HepG2 (cell line): ENCODE measurements at regions not wholly inside any gene's neighbourhood (a gene's known extent, or its start where the extent isn't known, plus 50 kb on each side); places are given as distances from the start of the nearest gene placed in this dataset.

ENCODE experiments used
- ARNT2 ChIP-seq: sonication (generic); formaldehyde crosslinking; IDR thresholded peaks from 2 replicates; pipeline ENCODE4 v1.8.0; 2022; ENCODE audit warnings: mild to moderate bottlenecking, low read depth, missing genetic modification reagents, moderate library complexity
- CEBPG ChIP-seq: IDR thresholded peaks from 2 replicates; pipeline ENCODE4 v1.6.1; 2016
- MAFF ChIP-seq: IDR thresholded peaks from 2 replicates; pipeline ENCODE4 v1.6.1; 2011; ENCODE audit warnings: low read depth, low read length, improper control_type of control experiment
- MATR3 ChIP-seq: sonication (generic); formaldehyde crosslinking; IDR thresholded peaks from 2 replicates; pipeline ENCODE4 v1.4.0; 2020; ENCODE audit warnings: missing genetic modification reagents
- ZNF619 ChIP-seq: sonication (generic); formaldehyde crosslinking; IDR thresholded peaks from 2 replicates; pipeline ENCODE4 v1.4.0; 2020; ENCODE audit warnings: mild to moderate bottlenecking, missing genetic modification reagents
- ZNF660 ChIP-seq: sonication (generic); formaldehyde crosslinking; IDR thresholded peaks from 2 replicates; pipeline ENCODE4 v1.5.1; 2020; ENCODE audit warnings: mild to moderate bottlenecking, low read depth, missing genetic modification reagents, borderline replicate concordance
- ZNF713 ChIP-seq: sonication (generic); formaldehyde crosslinking; IDR thresholded peaks from 2 replicates; pipeline ENCODE4 v1.4.0; 2020; ENCODE audit warnings: mild to moderate bottlenecking, missing genetic modification reagents
- ZNF775 ChIP-seq: sonication (generic); formaldehyde crosslinking; IDR thresholded peaks from 2 replicates; pipeline ENCODE4 v1.4.0; 2020; ENCODE audit warnings: missing genetic modification reagents, mild to moderate bottlenecking, moderate library complexity, borderline replicate concordance
- TF ChIP-seq, protein P1 (sequence below): sonication (generic); formaldehyde crosslinking; IDR thresholded peaks from 2 replicates; pipeline ENCODE4 v1.5.0; 2020; ENCODE audit warnings: mild to moderate bottlenecking, missing genetic modification reagents, borderline replicate concordance
- TF ChIP-seq, protein P2 (sequence below): sonication (generic); formaldehyde crosslinking; IDR thresholded peaks from 2 replicates; pipeline ENCODE4 v1.8.1; 2023; ENCODE audit warnings: mild to moderate bottlenecking, moderate library complexity, missing genetic modification reagents
- TF ChIP-seq, protein P3 (sequence below): IDR thresholded peaks from 2 replicates; pipeline ENCODE4 v1.6.1; 2016; ENCODE audit warnings: low read depth, borderline replicate concordance

DNA sequence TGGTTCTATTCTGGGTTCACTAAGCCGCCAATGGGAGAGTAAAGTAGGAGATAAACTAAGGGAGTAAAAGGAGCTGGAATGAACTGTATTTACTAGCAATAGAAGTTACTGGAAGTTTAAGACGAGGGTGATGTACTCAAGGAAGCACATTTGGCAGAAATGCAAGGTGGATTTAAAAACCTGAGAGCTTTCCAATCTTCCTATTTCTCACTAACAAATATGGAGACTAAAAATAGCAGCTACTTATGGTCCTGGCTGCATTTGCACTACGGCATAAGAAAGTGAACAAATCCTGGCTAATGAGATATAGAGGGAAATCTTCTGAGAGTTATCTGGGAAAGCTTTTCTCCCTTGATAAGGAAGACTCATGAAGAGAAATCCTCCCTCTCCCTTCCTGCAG, 153.4 kb downstream of the TMEM161B start (continued):
- TF ChIP-seq, protein P1, sequence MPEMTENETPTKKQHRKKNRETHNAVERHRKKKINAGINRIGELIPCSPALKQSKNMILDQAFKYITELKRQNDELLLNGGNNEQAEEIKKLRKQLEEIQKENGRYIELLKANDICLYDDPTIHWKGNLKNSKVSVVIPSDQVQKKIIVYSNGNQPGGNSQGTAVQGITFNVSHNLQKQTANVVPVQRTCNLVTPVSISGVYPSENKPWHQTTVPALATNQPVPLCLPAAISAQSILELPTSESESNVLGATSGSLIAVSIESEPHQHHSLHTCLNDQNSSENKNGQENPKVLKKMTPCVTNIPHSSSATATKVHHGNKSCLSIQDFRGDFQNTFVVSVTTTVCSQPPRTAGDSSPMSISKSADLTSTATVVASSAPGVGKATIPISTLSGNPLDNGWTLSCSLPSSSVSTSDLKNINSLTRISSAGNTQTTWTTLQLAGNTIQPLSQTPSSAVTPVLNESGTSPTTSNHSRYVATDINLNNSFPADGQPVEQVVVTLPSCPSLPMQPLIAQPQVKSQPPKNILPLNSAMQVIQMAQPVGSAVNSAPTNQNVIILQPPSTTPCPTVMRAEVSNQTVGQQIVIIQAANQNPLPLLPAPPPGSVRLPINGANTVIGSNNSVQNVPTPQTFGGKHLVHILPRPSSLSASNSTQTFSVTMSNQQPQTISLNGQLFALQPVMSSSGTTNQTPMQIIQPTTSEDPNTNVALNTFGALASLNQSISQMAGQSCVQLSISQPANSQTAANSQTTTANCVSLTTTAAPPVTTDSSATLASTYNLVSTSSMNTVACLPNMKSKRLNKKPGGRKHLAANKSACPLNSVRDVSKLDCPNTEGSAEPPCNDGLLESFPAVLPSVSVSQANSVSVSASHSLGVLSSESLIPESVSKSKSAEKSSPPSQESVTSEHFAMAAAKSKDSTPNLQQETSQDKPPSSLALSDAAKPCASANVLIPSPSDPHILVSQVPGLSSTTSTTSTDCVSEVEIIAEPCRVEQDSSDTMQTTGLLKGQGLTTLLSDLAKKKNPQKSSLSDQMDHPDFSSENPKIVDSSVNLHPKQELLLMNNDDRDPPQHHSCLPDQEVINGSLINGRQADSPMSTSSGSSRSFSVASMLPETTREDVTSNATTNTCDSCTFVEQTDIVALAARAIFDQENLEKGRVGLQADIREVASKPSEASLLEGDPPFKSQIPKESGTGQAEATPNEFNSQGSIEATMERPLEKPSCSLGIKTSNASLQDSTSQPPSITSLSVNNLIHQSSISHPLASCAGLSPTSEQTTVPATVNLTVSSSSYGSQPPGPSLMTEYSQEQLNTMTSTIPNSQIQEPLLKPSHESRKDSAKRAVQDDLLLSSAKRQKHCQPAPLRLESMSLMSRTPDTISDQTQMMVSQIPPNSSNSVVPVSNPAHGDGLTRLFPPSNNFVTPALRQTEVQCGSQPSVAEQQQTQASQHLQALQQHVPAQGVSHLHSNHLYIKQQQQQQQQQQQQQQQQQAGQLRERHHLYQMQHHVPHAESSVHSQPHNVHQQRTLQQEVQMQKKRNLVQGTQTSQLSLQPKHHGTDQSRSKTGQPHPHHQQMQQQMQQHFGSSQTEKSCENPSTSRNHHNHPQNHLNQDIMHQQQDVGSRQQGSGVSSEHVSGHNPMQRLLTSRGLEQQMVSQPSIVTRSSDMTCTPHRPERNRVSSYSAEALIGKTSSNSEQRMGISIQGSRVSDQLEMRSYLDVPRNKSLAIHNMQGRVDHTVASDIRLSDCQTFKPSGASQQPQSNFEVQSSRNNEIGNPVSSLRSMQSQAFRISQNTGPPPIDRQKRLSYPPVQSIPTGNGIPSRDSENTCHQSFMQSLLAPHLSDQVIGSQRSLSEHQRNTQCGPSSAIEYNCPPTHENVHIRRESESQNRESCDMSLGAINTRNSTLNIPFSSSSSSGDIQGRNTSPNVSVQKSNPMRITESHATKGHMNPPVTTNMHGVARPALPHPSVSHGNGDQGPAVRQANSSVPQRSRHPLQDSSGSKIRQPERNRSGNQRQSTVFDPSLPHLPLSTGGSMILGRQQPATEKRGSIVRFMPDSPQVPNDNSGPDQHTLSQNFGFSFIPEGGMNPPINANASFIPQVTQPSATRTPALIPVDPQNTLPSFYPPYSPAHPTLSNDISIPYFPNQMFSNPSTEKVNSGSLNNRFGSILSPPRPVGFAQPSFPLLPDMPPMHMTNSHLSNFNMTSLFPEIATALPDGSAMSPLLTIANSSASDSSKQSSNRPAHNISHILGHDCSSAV (CRISPR knock-in tag) = no peak
- TF ChIP-seq ARNT2 (CRISPR knock-in tag) (no peak), ZNF713 (CRISPR knock-in tag) (no peak), ZNF660 (CRISPR knock-in tag) (no peak), MAFF (no peak), ZNF619 (no peak), MATR3 (CRISPR knock-in tag) (no peak), ZNF775 (no peak), CEBPG (CRISPR knock-in tag) (no peak)
- TF ChIP-seq, protein P2, sequence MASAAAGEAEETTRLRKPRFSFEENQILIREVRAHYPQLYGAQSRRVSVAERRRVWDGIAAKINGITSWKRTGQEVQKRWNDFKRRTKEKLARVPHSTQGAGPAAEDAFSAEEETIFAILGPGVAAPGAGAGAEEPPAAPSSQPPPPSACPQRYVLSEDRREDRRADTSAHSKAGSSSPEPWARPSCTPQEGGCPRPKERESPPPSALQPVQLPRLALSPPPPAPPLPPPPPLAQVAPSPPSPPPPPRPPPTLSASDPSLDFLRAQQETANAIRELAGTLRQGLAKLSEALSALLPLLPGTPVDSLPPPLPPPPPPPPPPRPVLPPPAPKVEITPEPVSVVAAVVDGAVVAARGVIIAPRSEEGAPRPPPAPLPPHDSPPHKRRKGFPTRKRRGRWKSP (CRISPR knock-in tag) = no peak
- TF ChIP-seq, protein P3, sequence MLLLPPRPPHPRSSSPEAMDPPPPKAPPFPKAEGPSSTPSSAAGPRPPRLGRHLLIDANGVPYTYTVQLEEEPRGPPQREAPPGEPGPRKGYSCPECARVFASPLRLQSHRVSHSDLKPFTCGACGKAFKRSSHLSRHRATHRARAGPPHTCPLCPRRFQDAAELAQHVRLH (CRISPR knock-in tag) = no peak
